Gastroesophageal sphincter (tissue), 4 donors: ENCODE measurements at regions not wholly inside any gene's neighbourhood (a gene's known extent, or its start where the extent isn't known, plus 50 kb on each side); places are given as distances from the start of the nearest gene placed in this dataset.
"Not testable (repeated sequence)": the region's sequence is repeated elsewhere in the genome, so short reads cannot be mapped to it uniquely, and the experiment has no call there.

Source experiments
- ATAC-seq: fragments of 150-250 bp; one replicate; pipeline ENCODE4 v1.9.1; 2016; ENCODE audit warnings: mild to moderate bottlenecking, moderate library complexity
- H3K27ac ChIP-seq, 4 donors: fragments of 200-600 bp; sonication (generic) in 3 of 4; 1 replicate in 3 of 4; 2 replicates in 1 of 4; pipeline ENCODE4 v1.5.1; 2016 to 2019
- H3K27me3 ChIP-seq: fragments of 200-600 bp; sonication (generic); one replicate; pipeline ENCODE4 v1.5.1; 2019
- H3K36me3 ChIP-seq, 2 donors: fragments of 200-600 bp; sonication (generic); one replicate each; pipeline ENCODE4 v1.5.1; 2019; ENCODE audit warnings: control low read depth in 1 of 2
- H3K4me1 ChIP-seq, 3 donors: fragments of 200-600 bp; sonication (generic); 1 replicate in 2 of 3; 2 replicates in 1 of 3; pipeline ENCODE4 v1.5.1; 2016 to 2019; ENCODE audit warnings: control low read depth in 2 of 3
- H3K4me3 ChIP-seq, 2 donors: fragments of 200-600 bp; sonication (generic); one replicate each; pipeline ENCODE4 v1.5.1; 2019; ENCODE audit warnings: mild to moderate bottlenecking in 1 of 2, moderate library complexity in 1 of 2
- H3K9me3 ChIP-seq, 3 donors: fragments of 200-600 bp; sonication (generic); one replicate each; pipeline ENCODE4 v1.5.1; 2017 to 2019; ENCODE audit warnings: control low read depth in 2 of 3
- CTCF ChIP-seq, 4 experiments: fragments of 200-600 bp in 2 of 4; fragments of 450-650 bp in 2 of 4; sonication (generic) in 1 of 4; IDR thresholded peaks; one replicate each; pipeline ENCODE4 v1.5.1; 2017 to 2019; ENCODE audit warnings: antibody characterized with exemption in 4 of 4, mild to moderate bottlenecking in 2 of 4, moderate library complexity in 2 of 4
- EP300 ChIP-seq: sonication (generic); formaldehyde crosslinking; IDR thresholded peaks from one replicate; pipeline ENCODE4 v1.6.1; 2017; ENCODE audit warnings: antibody characterized with exemption, mild to moderate bottlenecking
- POLR2A ChIP-seq, 2 donors: fragments of 450-650 bp; IDR thresholded peaks; one replicate each; pipeline ENCODE4 v1.6.1; 2017; ENCODE audit warnings: antibody characterized with exemption in 2 of 2, mild to moderate bottlenecking in 2 of 2, moderate library complexity in 1 of 2
- POLR2AphosphoS5 ChIP-seq: sonication (generic); formaldehyde crosslinking; IDR thresholded peaks from one replicate; pipeline ENCODE4 v1.6.1; 2017; ENCODE audit warnings: antibody characterized with exemption
- WGBS, 2 donors: methylation state at CpG; one replicate each; pipeline ENCODE4 v1.1.5; 2018; ENCODE audit warnings: low coverage in 1 of 2; 5-methylcytosine and 5-hydroxymethylcytosine counted together

- no peaks in the 10 kb centered on the region for H3K9me3 ChIP-seq
- no peak overlapping the region for H3K4me3 ChIP-seq
- ATAC-seq = no peak
- H3K27me3 ChIP-seq = no peaks in the 10 kb centered on the region
- H3K4me1 ChIP-seq = no peaks in the 10 kb centered on the region
- TF ChIP-seq POLR2AphosphoS5 (no peak), CTCF (IDR thresholded peaks at IDR 0.05) (no peak), EP300 (no peak), POLR2A (IDR thresholded peaks at IDR 0.05) (no peak)
- 88 to 95% methylated on average over 4 of the region's 4 CpGs for WGBS, 2 donors
- H3K27ac ChIP-seq = no peak overlapping the region
- H3K36me3 ChIP-seq = no peaks in the 10 kb centered on the region
Observed at GRCh38 chr1:172795741-172796140, 136.8 kb downstream of the FASLG start.

GRCh38 chr1:172799804-172800203, 140.9 kb downstream of the FASLG start:
- H3K4me1 ChIP-seq, H3K27me3 ChIP-seq, ATAC-seq, H3K27ac ChIP-seq, H3K9me3 ChIP-seq, H3K36me3 ChIP-seq, H3K4me3 ChIP-seq: not testable (repeated sequence)
- WGBS, 2 donors = 84% methylated on average over 8 of the region's 9 CpGs; no CpG with 5 or more reads in 1 of the 2 donors

- Histone ChIP-seq H3K4me3 (no peak overlapping the region), H3K36me3 (no peaks in the 10 kb centered on the region), H3K4me1 (no peaks in the 10 kb centered on the region), H3K27me3 (no peaks in the 10 kb centered on the region), H3K27ac (no peak overlapping the region), H3K9me3 (no peaks in the 10 kb centered on the region)
- no peak for ATAC-seq
- 56 to 88% methylated on average over 1 of the region's 1 CpG for WGBS, 2 donors
- TF ChIP-seq EP300 = no peak
- TF ChIP-seq POLR2A (IDR thresholded peaks at IDR 0.05) = no peak
- TF ChIP-seq CTCF (IDR thresholded peaks at IDR 0.05) = no peak
- no peak for TF ChIP-seq POLR2AphosphoS5
Observed at GRCh38 chr1:172801771-172802322, 142.9 kb downstream of the FASLG start.

GRCh38 chr1:172809750-172810149, 150.8 kb downstream of the FASLG start:
- 100% methylated on average over 1 of the region's 1 CpG for WGBS, 2 donors
- no peaks in the 10 kb centered on the region for H3K27me3 ChIP-seq
- no peaks in the 10 kb centered on the region for H3K36me3 ChIP-seq
- no peaks in the 10 kb centered on the region for H3K9me3 ChIP-seq
- H3K27ac ChIP-seq = no peak overlapping the region
- no peak for ATAC-seq
- TF ChIP-seq POLR2A (IDR thresholded peaks at IDR 0.05) = no peak
- no peak for TF ChIP-seq EP300
- no peak for TF ChIP-seq CTCF (IDR thresholded peaks at IDR 0.05)
- TF ChIP-seq POLR2AphosphoS5 = no peak
- H3K4me3 ChIP-seq = no peak overlapping the region
- H3K4me1 ChIP-seq = no peaks in the 10 kb centered on the region

- Histone ChIP-seq H3K4me1 (no peaks in the 10 kb centered on the region), H3K36me3 (no peaks in the 10 kb centered on the region), H3K9me3 (no peaks in the 10 kb centered on the region), H3K4me3 (no peak overlapping the region), H3K27ac (no peak overlapping the region), H3K27me3 (no peaks in the 10 kb centered on the region)
- TF ChIP-seq POLR2A (IDR thresholded peaks at IDR 0.05) (no peak), EP300 (no peak), POLR2AphosphoS5 (no peak), CTCF (IDR thresholded peaks at IDR 0.05) (no peak)
- ATAC-seq = no peak
Observed at GRCh38 chr1:172810480-172811175, 151.7 kb downstream of the FASLG start.
